HUES64 (cell line): ENCODE measurements at regions not wholly inside any gene's neighbourhood (a gene's known extent, or its start where the extent isn't known, plus 50 kb on each side); places are given as distances from the start of the nearest gene placed in this dataset.

Experiments
- H3K27ac ChIP-seq: 2 replicates; pipeline ENCODE4 v1.7.0; 2013; ENCODE audit warnings: low read depth, low read length, inconsistent platforms
- H3K27me3 ChIP-seq: 2 replicates; pipeline ENCODE4 v1.6.1; 2013; ENCODE audit warnings: mild to moderate bottlenecking, low read length; ENCODE audit not compliant: insufficient read depth
- H3K36me3 ChIP-seq: 2 replicates; pipeline ENCODE4 v1.6.1; 2013; ENCODE audit warnings: mild to moderate bottlenecking, low read length; ENCODE audit not compliant: insufficient read depth
- H3K4me1 ChIP-seq: 2 replicates; pipeline ENCODE4 v1.6.1; 2013; ENCODE audit warnings: mild to moderate bottlenecking, low read length, moderate library complexity; ENCODE audit not compliant: insufficient read depth
- H3K4me3 ChIP-seq: 2 replicates; pipeline ENCODE4 v1.5.1; 2013; ENCODE audit warnings: mild to moderate bottlenecking, low read length, moderate library complexity
- H3K9ac ChIP-seq: 2 replicates; pipeline ENCODE4 v1.6.1; 2013; ENCODE audit warnings: mild to moderate bottlenecking, low read depth, low read length
- H3K9me3 ChIP-seq: 2 replicates; pipeline ENCODE4 v1.6.1; 2013; ENCODE audit warnings: low read depth, low read length; ENCODE audit not compliant: insufficient read depth
- WGBS: fragments of 150-250, 120-280 bp; methylation state at CpG from one replicate; pipeline ENCODE4 v1.1.7; 2013; ENCODE audit warnings: missing lambda C conversion rate; 5-methylcytosine and 5-hydroxymethylcytosine counted together

DNA sequence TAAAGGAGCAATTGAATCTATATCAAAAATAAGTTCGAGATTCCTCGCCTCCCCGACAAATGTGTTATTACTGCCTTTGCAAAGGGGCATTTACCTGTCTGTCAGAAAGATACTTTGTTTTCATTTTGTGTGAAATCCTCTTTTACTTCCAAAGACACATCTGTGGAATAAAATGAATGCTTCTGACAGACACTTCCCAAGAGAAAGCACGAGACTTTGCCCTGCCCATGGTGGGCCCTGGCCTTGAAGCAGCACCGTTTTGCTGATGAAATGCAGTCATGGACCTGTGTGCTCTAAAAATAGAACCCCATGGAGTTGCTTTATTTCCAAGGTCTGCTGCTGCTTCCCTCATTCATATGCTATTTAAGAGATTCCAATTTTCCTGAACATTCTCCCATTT lies 85.9 kb upstream of the USP47 start:
- Histone ChIP-seq H3K4me3 (no peak overlapping the region), H3K36me3 (no peaks in the 10 kb centered on the region), H3K9me3 (no peaks in the 10 kb centered on the region), H3K27ac (no peak overlapping the region), H3K4me1 (peaks cover 9% of the 10 kb centered on the region), H3K9ac (no peak overlapping the region), H3K27me3 (no peaks in the 10 kb centered on the region)
- 93% methylated on average over 5 of the region's 5 CpGs for WGBS

- H3K27me3 ChIP-seq, result no peaks in the 10 kb centered on the region
- 88% methylated on average over 3 of the region's 3 CpGs for WGBS
- H3K9ac ChIP-seq, result no peak overlapping the region
- H3K27ac ChIP-seq, result no peak overlapping the region
- peaks cover 9% of the 10 kb centered on the region for H3K4me1 ChIP-seq
- peaks cover 11% of the 10 kb centered on the region; the same call in 1 of the 2 replicates for H3K9me3 ChIP-seq
- H3K4me3 ChIP-seq, result no peak overlapping the region
- no peaks in the 10 kb centered on the region for H3K36me3 ChIP-seq
Observed at GRCh38 chr11:11752679-11753078, 89.1 kb upstream of the USP47 start.

- Histone ChIP-seq H3K9me3 (peaks cover 11% of the 10 kb centered on the region; the same call in 1 of the 2 replicates), H3K4me3 (no peak overlapping the region), H3K27me3 (no peaks in the 10 kb centered on the region), H3K9ac (no peak overlapping the region), H3K4me1 (no peaks in the 10 kb centered on the region; the same call in 1 of the 2 replicates), H3K36me3 (no peaks in the 10 kb centered on the region), H3K27ac (no peak overlapping the region)
- 100% methylated on average over 2 of the region's 2 CpGs for WGBS
Observed at GRCh38 chr11:11750017-11750878, 91.5 kb upstream of the USP47 start.

- Histone ChIP-seq H3K9ac (no peak overlapping the region), H3K27me3 (no peaks in the 10 kb centered on the region), H3K4me3 (no peak overlapping the region), H3K27ac (no peak overlapping the region), H3K4me1 (no peaks in the 10 kb centered on the region; the same call in 1 of the 2 replicates), H3K36me3 (no peaks in the 10 kb centered on the region), H3K9me3 (peaks cover 11% of the 10 kb centered on the region; the same call in 1 of the 2 replicates)
- WGBS, result 95% methylated on average over 4 of the region's 4 CpGs
Observed at GRCh38 chr11:11748706-11749365, 92.9 kb upstream of the USP47 start.

DNA sequence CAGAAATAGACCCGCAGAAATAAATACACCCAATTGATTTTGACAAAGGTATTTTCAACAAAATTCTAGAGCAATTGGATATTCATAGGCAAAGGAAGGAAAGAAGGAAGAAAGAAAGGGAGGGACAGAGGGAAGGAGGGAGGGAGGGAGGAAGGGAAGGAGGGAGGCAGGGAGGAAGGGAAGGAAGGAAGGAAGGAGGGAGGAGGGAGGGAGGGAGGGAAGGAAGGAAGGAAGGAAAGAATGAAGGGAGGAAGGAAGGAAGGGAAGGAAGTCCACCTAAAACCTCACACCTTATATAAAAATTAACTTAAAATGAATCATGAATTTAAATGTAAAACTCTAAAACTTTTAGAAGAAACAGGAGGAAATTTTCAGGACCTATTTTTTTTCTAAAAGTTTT lies 94.2 kb upstream of the USP47 start:
- H3K9ac ChIP-seq, result no peak overlapping the region
- WGBS, result no CpG with 5 or more reads among the region's 1 CpG

GRCh38 chr11:11746449-11746848 lies 95.3 kb upstream of the USP47 start:
- Histone ChIP-seq H3K4me1 (no peaks in the 10 kb centered on the region), H3K9ac (no peak overlapping the region), H3K9me3 (peaks cover 11% of the 10 kb centered on the region; the same call in 1 of the 2 replicates), H3K27ac (no peak overlapping the region), H3K4me3 (no peak overlapping the region), H3K27me3 (no peaks in the 10 kb centered on the region), H3K36me3 (no peaks in the 10 kb centered on the region)
- WGBS, result no CpG with 5 or more reads among the region's 1 CpG

More for the DNA sequence above, 94.2 kb upstream of the USP47 start:
- no peaks in the 10 kb centered on the region for H3K27me3 ChIP-seq
- no peak overlapping the region for H3K4me3 ChIP-seq
- H3K36me3 ChIP-seq, result no peaks in the 10 kb centered on the region
- H3K9me3 ChIP-seq, result peaks cover 11% of the 10 kb centered on the region; the same call in 1 of the 2 replicates
- no peak overlapping the region for H3K27ac ChIP-seq
- no peaks in the 10 kb centered on the region for H3K4me1 ChIP-seq

DNA sequence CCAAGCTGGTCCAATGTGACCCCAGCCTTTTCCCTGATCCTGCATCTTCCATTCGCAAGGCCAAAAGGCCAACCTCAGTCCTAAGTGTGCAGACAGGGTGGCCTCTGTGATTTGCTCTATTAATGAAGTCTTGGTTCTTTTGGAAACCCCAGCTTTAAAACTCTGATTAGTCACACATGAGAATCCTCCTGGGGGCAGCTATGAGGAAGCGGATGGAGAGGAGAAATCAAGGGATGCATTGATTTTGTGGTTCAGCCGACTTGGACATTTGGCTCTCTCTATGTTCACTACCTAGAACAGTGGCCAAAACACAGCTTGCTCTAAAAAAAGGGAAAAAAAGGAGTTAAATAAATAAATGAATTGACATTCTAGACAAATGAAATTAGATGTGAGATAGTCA lies 98.6 kb upstream of the USP47 start:
- Histone ChIP-seq H3K27me3 (no peaks in the 10 kb centered on the region), H3K36me3 (no peaks in the 10 kb centered on the region), H3K27ac (no peak overlapping the region), H3K4me1 (peaks cover 2% of the 10 kb centered on the region; the same call in 1 of the 2 replicates), H3K9ac (no peak overlapping the region), H3K4me3 (no peak overlapping the region), H3K9me3 (no peaks in the 10 kb centered on the region)
- 96% methylated on average over 3 of the region's 3 CpGs for WGBS

DNA sequence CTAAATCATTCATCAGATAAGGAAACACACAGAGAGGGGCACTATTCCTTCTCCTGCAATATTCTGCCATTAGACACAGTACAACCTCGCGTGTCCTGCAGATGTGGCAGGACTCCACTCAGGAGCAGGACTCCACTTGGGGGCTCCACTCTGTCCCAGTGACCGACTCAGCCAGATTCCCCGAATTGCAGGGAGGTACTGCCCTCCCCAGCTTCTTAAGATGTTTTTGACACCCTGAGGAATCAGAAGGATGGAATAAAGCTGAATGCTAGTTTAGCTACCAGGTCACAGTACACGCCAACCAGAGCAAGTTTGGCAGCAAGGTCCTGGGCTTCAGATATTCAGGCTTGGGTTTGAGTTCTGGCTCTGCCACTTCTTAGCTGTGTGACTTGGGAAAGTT lies 99.3 kb upstream of the USP47 start:
- H3K9me3 ChIP-seq, result no peaks in the 10 kb centered on the region
- H3K27ac ChIP-seq, result no peak overlapping the region
- 91% methylated on average over 5 of the region's 5 CpGs for WGBS

DNA sequence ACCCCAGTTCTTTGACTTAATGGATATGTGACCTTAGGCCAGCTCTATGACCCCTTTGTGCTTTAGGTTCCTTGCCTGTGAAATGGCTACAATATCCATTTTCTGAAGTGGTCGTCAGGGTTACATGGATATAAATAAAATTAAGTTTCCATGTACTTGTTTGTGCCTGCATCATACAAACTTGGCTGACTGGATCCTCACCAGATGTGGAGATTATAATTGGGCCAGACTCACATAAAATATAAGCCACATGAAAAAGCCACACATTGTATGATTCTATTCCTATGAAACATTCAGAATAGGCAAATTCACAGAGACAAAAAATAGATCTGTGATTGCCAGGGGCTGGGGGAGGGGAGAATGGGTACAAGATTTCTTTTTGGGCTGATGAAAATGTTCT lies 100.9 kb upstream of the USP47 start:
- peaks cover 7% of the 10 kb centered on the region for H3K4me1 ChIP-seq
- no peaks in the 10 kb centered on the region for H3K27me3 ChIP-seq
- no peaks in the 10 kb centered on the region for H3K36me3 ChIP-seq
- no peak overlapping the region for H3K27ac ChIP-seq
- H3K9ac ChIP-seq, result no peak overlapping the region
- no peak overlapping the region for H3K4me3 ChIP-seq
- no peaks in the 10 kb centered on the region for H3K9me3 ChIP-seq
- 100% methylated on average over 1 of the region's 1 CpG for WGBS

More for the DNA sequence above, 99.3 kb upstream of the USP47 start:
- H3K36me3 ChIP-seq, result no peaks in the 10 kb centered on the region
- no peak overlapping the region for H3K4me3 ChIP-seq
- H3K27me3 ChIP-seq, result no peaks in the 10 kb centered on the region
- H3K9ac ChIP-seq, result no peak overlapping the region
- peaks cover 4% of the 10 kb centered on the region; the same call in 1 of the 2 replicates for H3K4me1 ChIP-seq

DNA sequence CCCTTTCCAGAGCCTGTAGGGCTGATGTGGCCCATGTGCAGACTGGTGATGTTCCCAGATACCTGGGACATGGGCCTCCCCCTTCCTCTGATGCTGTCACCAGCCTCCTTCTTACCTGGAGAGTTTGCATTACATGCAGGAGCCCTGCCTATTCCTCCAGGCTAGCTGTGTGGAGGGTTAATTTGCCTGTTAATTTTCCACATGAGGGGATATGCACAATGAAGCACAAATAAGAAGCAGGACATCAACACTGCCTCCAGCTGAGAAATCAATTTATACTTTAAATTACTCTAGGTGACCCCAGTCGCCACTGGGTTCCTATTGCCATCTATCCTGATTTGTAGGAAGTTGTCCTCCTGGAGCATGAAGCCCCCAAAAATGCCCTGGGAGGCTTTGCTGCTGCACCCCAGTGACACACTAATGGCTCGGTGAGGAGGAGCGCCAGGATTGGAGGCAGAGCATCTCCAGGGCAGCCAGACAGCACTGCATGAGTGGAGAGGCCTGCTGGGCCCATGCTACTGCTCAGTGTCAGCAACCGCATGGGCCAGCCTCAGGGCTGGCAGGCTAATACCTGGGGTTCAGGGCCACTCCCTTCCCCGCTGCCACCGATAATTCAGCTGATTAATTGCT lies 101.6 kb upstream of the USP47 start:
- no peaks in the 10 kb centered on the region for H3K36me3 ChIP-seq
- 93% methylated on average over 6 of the region's 6 CpGs for WGBS

GRCh38 chr11:11738370-11738769 lies 103.4 kb upstream of the USP47 start:
- Histone ChIP-seq H3K4me3 (no peak overlapping the region), H3K9ac (no peak overlapping the region), H3K36me3 (no peaks in the 10 kb centered on the region), H3K27me3 (no peaks in the 10 kb centered on the region), H3K27ac (no peak overlapping the region), H3K9me3 (no peaks in the 10 kb centered on the region), H3K4me1 (peaks cover 15% of the 10 kb centered on the region)
- WGBS, result 85% methylated on average over 1 of the region's 2 CpGs

More for the DNA sequence above, 101.6 kb upstream of the USP47 start:
- Histone ChIP-seq H3K9me3 (no peaks in the 10 kb centered on the region), H3K4me1 (peaks cover 14% of the 10 kb centered on the region), H3K9ac (no peak overlapping the region), H3K4me3 (no peak overlapping the region), H3K27ac (no peak overlapping the region), H3K27me3 (no peaks in the 10 kb centered on the region)
